ENCODE measurements at regions not wholly inside any gene's neighbourhood (a gene's known extent, or its start where the extent isn't known, plus 50 kb on each side); places are given as distances from the start of the nearest gene placed in this dataset.

DNA sequence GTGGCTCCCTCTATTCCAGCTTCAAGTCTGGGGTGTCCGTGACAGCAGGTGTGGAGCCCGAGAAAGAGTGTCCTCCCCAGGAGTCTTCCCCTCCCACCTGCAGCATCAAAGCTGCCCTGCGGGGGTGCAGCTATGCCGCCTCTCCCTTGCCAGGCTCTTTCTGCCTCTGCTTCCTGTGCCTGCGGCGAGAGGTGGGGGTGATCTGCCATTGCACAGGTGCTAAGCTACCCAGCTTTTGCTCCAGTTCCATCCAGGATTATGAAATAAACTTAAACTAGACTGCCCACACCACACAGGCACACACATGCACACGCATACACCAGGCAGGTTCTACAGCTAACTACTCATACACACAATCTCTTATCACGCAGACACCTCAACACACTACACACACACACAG is 104.7 kb upstream of the CLDN10 start:
- no peak for DNase-seq

DNA sequence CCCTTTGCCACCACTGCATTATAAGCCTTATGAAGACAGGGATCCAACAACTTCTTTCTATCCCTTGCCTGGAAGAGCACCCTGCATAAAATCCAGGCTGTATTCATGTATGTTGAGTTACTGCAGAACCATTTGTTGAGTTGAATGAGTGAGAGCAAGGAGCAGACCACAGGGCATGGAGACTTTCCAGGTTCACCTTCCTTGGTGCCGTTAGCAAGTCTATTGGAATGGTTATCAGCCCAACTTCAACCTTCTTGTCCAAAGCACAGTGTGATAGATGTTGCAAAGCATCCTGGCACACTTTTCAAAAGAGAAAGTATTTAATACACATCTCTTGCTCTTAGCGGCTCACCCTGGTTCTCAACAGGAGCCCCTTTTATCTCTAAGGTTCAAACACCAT is 100.9 kb upstream of the CLDN10 start:
- no peak for DNase-seq

DNA sequence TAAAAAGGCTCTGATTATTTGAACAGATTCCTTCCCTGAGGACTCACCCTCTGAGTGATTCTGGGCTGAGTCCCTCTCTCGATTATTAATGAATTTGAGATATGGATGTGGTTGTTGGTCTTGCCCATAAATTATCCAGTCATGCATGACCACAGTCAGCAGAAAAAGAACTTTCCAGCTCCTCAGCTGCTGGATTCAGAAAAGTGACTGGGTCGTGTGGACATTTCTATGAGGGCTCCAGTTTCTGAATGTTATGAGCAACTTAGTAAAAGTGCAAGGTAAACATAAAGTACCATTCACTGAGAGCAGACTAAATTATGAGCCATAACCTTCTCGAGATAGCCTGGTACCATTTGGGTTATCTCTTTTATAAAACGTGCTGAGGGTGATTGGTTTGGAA is 100.1 kb upstream of the CLDN10 start:
- DNase-seq, result no peak

DNA sequence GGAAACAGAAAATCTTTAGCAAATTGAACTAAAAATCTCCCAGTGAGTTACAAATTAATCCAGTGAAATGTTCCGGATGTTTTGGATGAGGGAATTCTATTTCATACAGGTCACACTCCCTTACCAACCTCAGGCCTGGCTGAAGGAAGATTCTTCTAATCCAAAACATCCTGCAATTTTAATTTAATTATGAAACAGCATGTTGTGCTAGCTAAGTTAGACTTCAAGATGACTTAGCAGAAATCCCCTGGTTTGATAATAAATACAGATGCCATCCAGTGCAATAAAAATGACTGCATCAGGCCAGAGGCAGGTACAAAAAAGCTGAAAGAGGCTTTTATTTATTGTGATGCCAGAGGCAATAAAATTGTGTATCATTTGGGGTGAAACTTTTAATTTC is 96.7 kb upstream of the CLDN10 start:
- DNase-seq, result no peak

DNA sequence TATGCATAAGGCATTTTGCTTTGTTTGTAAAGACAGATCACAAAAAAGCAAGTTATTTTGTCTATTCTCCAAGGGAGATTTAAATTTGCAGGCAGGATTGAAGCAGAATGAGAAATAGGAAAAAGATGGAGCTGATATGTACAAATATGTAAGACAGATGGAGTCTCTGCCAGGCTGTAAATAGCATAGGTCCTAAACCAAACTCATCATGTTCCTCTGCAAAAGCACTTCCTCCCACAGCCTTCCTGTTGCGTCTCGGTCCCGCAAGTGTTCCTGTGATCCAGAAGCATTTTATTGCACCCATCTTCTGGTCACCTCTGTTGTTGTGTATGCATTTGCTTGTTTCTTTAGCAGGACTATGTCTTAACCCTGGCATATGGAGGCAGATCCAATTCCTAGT is 95.7 kb upstream of the CLDN10 start:
- no peak for DNase-seq

DNA sequence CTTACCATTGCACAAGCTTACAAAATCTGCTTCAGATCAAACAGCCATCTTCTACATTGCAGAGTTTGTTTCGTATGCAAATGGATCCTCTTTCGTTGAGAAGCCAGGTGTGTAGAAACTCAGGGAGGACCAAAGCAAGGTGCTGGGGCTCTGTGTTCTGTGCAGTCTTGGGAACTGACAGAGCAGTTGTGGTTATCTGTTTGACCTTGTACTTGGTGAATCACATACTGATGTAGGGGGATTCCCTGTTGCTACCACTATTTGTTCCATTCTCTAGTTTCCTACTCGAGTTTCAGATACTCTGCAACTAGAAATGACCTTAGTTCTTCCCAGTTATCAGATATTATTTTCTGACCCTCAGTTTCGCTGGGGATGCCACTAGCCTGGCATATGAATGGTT is 95.2 kb upstream of the CLDN10 start:
- DNase-seq, result no peak

DNA sequence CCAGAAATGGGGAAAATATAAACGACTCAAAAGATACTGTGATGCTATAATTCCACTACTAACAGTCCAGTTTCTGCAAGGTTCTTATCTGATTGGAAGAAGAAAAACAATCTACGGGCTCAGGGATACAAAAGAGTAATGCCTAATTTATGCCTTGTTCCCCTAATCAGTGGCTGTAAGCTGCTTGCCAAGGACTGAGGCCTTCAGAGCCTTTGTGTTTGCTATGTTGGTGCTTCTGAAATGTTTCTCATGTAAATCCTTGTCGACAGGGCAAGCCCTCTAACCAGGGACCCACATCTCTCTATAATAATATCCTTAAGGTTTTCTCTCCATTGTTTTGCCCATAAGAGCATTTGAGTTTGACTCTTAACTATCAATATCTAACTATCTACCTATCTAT is 89.7 kb upstream of the CLDN10 start:
- DNase-seq, result no peak

DNA sequence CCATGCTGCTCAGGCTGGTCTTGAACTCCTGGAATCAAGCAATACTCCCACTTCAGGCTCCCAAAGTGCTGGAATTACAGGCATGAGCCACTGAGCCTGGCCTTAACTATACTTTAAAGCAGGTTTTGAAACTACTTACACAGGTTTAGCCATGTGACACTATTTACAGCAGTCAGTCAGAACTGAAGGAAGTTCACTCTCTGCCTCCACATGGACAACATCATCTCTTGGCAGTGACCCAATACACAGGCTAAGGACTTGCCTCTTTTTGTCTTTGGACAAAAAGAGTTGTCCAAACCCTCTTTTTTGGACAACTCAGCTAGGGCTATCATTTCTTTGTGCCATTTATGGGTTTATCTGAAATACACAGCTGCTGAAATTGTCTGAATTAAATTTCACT is 89.0 kb upstream of the CLDN10 start:
- no peak for DNase-seq

DNA sequence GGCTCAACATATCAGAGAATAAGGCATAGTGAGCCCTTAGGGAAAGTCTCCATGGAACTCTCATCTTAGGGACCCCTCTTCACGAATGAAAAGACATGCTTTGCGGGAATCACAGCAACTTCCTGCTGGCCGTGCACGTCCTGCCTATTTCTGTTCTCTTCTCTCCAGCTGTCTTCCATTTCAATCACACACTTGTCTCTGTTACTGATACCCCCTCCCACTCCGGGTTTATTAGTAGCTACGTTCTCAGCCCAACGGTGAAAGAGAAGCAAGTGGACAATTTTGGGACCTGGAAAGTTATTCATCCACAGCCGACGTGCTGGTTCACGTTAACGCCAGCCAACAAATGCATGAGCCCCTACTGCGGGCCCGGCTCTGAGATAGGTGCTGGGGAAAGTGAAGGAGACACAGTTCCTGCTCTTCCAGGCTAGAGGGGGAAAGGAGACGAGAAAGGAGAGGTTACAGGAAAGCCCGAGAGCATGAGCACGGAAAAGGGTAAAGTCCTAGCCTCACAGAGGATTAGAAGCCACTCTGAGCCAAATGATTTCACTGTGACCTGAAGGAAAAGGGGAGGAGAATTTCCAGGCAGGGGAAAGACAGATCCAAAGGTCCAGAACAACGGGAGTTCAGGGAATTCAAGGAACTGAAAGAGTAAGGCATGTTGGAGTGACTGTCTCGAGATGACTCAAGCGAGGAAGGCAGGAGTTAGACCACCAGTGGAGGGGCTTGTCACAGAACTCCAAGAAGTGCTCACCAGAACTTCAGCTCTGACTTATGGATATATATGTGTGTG is 81.8 kb upstream of the CLDN10 start:
- DNase-seq, result no peak

DNA sequence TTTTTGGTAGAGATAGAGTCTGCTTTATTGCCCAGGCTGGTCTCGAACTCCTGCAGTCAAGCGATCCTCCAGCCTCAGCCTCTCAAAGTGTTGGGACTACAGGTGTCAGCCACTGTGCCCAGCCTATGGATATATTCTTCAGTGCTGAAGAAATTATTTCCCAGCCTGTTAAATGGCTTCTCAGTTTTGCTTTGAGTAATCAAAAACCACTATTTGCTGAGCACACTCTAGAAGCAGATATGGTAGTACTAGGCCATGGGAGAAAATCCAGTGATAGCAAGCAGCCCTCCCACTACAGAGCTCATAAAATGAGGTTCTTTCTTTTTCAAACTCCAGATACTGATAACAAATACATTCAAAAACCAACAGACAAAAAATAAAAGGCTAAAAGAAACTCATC is 80.6 kb upstream of the CLDN10 start:
- DNase-seq, result no peak

DNA sequence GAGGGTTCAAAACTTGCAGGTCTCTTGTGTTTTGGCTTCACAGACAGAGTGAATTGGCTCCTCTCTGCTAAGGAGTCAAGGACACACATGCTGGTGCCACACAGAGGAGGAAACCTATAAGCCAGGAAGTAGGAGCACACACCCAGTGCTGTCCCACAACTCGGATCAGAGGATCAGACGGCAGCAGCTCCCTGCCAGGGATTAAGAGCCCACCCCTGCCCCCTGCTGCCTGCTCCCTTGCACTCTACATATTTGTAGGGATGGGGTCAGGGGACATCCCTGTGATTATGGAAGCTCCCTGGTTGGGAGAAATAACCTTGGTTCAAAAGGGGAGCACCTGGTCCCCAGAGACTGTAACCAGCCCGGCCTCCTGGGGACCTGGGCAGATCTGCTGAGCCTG is 77.5 kb upstream of the CLDN10 start:
- no peak for DNase-seq

DNA sequence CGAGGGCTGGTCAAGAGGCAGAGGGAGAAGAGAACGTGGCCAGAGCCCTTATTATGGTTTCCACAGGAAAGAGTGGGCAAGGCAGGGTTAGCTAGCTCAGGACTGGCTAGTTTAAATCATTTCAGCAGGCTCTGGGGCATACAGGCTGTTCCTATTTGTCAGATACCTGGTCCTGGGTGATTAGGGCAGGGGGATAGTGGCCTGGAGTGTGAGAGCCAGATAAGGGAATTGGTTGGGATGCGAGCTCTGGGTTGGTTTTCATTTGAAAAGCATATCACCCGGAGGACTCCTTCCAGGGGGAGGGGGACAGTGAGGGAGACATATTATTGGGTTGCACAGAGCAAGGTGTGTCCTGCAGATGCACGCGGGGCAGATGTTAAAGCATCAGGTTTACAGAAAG is 75.3 kb upstream of the CLDN10 start:
- DNase-seq, result no peak

DNA sequence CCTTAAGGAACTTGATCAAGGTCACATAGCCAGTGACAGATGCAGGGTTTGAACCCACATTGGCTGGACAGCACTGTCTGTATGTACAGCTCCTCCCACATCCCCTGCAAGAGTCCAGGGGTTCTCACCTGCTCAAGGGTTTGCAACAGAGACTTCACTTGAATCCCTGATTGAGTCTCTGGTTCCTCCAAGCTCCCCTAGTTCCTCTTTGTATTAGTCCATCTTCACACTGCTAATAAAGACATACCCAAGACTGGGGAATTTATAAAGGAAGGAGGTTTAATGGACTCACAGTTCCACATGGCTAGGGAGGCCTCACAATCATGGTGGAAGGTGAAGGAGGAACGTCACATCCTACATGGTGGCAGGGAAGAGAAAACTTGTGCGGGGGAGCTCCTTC is 72.8 kb upstream of the CLDN10 start:
- no peak for DNase-seq

DNA sequence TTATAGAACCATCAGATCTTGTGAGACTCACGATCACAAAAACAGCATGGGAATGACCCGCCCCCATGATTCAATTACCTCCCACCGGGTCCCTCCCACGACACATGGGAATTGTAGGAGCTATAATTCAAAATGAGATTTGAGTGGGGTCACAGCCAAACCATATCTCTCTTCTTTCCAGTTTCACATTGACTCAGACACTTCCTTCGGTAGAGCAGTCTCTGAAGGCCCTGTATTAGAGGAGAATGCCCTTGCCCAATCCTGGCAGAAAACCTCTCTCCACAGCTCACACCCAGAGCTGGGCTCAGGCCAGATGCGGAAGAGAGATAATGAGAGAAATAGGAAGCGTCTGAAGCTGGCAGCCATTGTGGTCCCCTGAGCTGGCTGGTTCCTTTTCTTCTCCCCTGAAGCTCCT is 72.4 kb upstream of the CLDN10 start:
- DNase-seq, result peak in 11 of 51 donors; percentile 3 to 19 (median 8)

DNA sequence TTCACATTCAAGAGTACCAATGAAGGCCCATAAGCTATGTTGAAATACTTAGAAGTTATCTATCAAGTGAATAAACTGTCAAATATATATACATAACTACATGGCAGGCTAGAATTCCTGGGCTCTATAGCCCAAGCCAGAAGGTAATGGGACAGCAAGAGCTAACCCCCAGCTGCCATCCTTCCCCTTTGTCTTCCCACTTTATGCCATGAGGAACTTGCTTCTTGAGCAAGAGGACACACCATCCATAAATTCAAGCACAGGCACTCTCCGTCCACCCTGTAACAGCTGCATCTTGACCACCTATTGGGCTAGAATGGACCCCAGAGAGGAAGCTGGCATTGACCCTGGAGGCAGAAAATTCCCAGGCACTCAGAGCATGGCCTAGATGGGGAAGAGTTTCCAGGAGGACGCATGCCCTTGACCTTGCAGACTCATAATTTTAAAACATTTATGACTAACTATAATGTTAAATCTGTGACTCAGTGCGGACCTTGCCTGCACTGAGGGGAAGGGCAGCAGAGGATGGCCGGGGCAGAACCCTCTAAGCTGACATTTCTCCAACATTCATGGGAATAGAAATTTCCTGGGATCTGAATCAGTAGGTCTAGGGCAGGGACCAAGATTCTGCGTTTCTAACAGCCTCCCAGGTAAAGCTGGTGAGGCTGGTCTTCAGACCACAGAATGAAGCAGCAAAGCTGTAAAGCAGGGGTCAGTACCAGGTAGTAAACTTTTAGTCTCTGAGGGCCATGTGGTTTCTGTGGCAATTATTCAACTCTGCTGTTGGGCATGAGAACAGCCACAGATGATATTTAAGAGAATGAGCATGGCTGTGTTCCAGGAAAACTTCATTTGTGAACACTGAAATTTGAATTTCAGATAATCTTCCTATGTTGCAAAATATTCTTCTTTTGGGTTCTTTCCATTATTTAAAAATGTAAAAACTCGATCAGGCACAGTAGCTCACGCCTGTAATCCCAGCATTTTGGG is 71.4 kb upstream of the CLDN10 start:
- no peak for DNase-seq

DNA sequence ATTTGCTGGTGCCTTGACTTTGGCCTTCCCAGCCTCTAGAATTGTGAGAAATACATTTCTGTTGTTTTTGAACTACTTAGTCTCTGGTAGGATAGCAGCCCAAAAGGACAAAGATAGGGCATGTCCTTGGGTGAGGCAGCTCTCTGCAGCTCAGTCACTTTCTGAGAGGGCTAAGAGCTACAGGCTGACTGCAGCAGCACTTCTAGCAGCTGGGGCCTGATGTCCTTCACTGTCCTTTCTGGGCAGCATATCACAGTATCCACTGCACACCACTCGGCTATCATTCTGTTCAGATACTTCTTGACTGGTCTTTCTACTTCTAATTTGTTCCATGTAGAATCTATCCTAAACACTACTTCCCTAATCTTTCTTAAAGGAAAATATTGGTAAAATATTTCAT is 68.5 kb upstream of the CLDN10 start:
- no peak for DNase-seq

DNA sequence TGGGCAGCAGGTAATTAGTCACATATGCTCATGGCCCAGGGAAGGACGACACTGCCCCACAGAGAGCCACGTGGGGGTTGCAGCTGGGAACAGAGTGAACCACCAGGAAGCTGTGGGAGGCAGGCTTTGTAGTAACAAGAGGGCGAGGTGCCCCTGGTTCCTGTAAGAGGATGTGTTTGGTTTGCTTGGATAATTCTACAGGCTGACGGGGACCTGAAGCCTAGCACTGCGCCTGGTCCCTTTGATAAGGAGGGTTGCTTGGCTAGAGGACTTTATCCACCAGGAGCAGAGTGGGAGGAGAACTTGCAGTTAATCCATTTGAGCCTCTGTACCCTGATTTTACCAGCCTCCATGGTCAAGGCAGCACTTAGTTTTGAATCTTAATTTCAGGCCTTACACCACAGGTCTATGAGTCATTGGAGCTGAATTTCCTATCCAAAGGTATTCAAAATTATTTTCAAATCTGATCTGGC is 67.4 kb upstream of the CLDN10 start:
- DNase-seq, result no peak

DNA sequence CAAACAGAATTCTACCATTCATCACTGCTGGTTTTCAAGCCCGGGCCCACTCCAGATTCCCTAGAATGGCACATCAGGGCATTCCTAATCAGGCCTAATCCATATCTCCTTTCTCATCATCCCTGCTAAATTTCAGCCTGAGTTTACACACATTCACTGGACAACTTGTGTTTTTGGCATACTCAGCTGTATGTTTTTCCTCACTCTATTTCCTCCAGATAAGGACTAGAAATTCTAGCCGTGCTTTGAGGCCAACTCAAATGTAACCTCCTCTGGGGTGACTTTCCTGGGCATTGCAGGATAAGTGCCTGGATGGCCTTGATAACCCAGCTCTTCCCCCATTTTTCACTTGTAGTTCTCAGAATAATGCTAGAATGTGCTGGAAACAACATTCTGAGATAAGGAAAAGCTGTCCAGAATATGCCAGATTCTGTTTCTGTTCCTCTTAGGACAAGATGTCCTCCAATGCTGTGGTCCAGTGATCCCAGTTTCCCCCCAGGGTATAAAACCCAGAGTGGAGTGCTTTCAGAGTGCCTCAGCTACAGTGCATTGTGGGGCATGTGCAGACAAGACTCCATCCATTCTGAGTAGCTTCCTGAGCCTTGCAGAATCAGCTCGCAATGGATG is 66.9 kb upstream of the CLDN10 start:
- no peak for DNase-seq

DNA sequence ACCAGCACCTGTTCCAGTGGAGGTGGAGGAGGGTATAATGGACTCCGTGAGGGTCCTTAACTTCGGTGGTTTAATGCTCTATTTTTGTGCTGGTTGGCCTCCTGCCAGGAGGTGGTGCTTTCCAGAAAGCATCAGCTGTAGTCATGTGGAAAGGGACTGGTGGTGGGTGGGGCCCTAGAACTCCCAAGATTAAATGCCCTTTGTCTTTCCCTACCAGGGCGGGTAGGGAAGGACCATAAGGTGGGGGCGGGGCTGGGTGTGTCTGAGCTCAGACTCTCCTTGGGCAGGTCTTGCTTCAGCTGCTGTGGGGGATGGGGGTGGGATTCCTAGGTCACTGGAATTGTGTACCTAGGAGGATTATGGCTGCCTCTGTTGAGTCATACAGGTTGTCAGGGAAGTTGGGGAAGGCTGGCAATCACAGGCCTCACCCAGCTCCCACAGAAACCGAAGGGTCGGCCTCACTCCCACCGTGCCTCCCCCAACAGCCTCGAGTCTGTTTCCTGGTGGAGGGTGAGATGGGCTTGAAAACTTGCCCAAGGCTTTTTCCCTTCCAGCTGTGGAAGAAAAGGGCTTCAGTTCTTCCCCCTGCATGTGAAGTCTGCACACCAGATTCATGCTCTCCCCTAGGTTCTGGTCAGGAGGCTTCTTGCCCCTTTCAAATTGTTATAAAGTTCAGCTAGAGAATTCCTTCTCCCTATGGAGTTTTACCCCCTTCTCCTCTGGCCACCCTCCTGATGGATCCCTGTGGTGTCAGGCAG is 60.3 kb upstream of the CLDN10 start:
- DNase-seq, result no peak

DNA sequence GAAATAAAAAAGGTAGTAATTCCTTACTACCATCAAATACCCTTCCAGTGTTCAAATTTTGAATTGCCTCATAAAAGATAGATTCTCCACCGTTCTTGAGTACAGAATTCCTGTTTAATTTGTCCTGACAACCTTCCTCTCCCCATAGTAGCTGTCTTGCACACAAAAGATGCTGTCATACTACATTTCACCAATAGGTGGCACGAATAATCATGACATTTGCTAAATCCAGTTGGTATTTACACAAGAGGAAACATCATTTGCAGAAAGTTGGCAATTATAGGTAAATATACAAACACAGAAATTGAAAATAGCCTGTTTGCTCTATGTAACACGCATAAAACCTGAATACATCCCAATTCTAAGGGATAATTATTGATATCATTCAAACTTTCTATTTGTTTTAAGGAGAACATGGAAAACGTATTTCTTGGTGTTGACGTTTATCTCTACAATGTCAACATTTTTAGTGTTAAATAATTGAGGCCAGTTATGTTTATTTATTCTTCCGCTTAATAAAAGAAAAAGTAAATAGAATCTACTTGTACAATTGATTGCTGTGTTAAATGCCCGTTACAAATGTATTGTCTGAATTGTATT is 58.3 kb upstream of the CLDN10 start:
- peak in 2 of 51 donors; percentile 4 to 33 for DNase-seq

DNA sequence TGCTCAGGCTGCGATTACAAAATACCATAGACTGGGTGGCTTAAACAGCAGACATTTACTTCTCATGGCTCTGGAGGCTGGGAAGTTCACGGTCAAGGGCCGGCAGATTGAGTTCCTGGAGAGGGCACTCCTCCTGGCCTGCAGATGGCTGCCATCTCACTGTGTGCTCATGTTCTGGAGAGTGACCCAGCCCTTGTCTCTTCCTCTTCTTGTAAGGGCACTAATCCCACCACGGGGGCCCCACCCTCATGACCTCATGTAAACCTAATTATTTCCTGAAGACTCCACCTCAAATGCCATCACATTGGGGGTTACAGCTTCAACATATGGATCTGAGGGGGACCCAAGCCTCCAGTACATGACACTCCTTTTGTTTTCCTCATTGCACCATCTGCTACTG is 56.0 kb upstream of the CLDN10 start:
- no peak for DNase-seq
